HEK293T (cell line): ENCODE measurements at regions not wholly inside any gene's neighbourhood (a gene's known extent, or its start where the extent isn't known, plus 50 kb on each side); places are given as distances from the start of the nearest gene placed in this dataset.

Source experiments
- BHLHE40 ChIP-seq: fragments of 450-650 bp; IDR thresholded peaks from 2 replicates; pipeline ENCODE4 v1.6.1; 2016; ENCODE audit warnings: mild to moderate bottlenecking, moderate library complexity, borderline replicate concordance
- ELF4 ChIP-seq: fragments of 450-650 bp; IDR thresholded peaks from 2 replicates; pipeline ENCODE4 v1.6.1; 2017; ENCODE audit warnings: antibody characterized with exemption
- FOXA1 ChIP-seq: fragments of 450-650 bp; IDR thresholded peaks from 2 replicates; pipeline ENCODE4 v1.6.1; 2016; ENCODE audit warnings: mild to moderate bottlenecking
- FOXM1 ChIP-seq: fragments of 450-650 bp; IDR thresholded peaks from 2 replicates; pipeline ENCODE4 v1.6.1; 2017; ENCODE audit warnings: mild to moderate bottlenecking, borderline replicate concordance
- NFRKB ChIP-seq: fragments of 450-650 bp; IDR thresholded peaks from 2 replicates; pipeline ENCODE4 v1.6.1; 2016; ENCODE audit warnings: mild to moderate bottlenecking, moderate library complexity
- SP1 ChIP-seq: fragments of 450-650 bp; IDR thresholded peaks from 2 replicates; pipeline ENCODE4 v1.6.1; 2017
- SUZ12 ChIP-seq: fragments of 450-650 bp; IDR thresholded peaks from 2 replicates; pipeline ENCODE4 v1.6.1; 2016; ENCODE audit warnings: mild to moderate bottlenecking
- TARDBP ChIP-seq: fragments of 450-650 bp; IDR thresholded peaks from 2 replicates; pipeline ENCODE4 v1.6.1; 2016
- ZNF384 ChIP-seq: fragments of 450-650 bp; IDR thresholded peaks from 2 replicates; pipeline ENCODE4 v1.6.1; 2016
- TF ChIP-seq, protein P1 (sequence below): fragments of 450-650 bp; IDR thresholded peaks from 2 replicates; pipeline ENCODE4 v1.6.1; 2016

DNA sequence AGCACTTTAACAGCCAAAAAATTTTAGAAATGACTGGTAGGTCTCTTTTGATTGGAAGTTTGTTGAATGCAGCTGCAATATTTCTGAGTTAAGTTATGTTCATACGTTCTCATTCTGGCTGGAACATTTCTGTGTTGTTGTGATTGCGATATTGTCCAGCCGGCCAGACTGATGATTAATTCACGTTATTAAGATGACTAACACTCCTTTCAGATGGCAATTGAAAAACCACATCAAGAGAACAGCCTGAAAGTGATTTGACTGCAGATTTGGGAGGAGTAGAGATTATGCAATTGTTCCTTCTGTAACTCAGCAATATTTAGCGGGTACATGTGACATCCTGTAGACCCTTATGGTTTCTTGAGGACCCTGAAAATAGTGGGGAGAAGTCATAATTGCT, 133.7 kb downstream of the FBXO15 start:
- no peak for TF ChIP-seq SUZ12
- TF ChIP-seq FOXA1: no peak
- no peak for TF ChIP-seq FOXM1
- TF ChIP-seq BHLHE40: no peak
- TF ChIP-seq ELF4: no peak
- TF ChIP-seq, protein P1, sequence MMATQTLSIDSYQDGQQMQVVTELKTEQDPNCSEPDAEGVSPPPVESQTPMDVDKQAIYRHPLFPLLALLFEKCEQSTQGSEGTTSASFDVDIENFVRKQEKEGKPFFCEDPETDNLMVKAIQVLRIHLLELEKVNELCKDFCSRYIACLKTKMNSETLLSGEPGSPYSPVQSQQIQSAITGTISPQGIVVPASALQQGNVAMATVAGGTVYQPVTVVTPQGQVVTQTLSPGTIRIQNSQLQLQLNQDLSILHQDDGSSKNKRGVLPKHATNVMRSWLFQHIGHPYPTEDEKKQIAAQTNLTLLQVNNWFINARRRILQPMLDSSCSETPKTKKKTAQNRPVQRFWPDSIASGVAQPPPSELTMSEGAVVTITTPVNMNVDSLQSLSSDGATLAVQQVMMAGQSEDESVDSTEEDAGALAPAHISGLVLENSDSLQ: no peak
- no peak for TF ChIP-seq SP1
- no peak for TF ChIP-seq TARDBP
- no peak for TF ChIP-seq ZNF384
- no peak for TF ChIP-seq NFRKB
